Mesenchymal stem cell (in vitro differentiated cells and primary cell): ENCODE measurements at regions not wholly inside any gene's neighbourhood (a gene's known extent, or its start where the extent isn't known, plus 50 kb on each side); places are given as distances from the start of the nearest gene placed in this dataset.

ENCODE experiments used
- DNase-seq: peaks from one replicate; pipeline ENCODE4 v3.0.0-alpha.2; 2013
- H2AFZ ChIP-seq: one replicate; pipeline ENCODE4 v1.6.1; 2013; ENCODE audit warnings: low read depth, mild to moderate bottlenecking, control low read depth, inconsistent platforms, low read length, moderate library complexity
- H2AK5ac ChIP-seq: 2 replicates; pipeline ENCODE4 v1.6.1; 2013; ENCODE audit warnings: low read length, moderate library complexity, mild to moderate bottlenecking, inconsistent platforms; ENCODE audit not compliant: severe bottlenecking
- H2BK120ac ChIP-seq: one replicate; pipeline ENCODE4 v1.6.1; 2013; ENCODE audit warnings: low read depth, mild to moderate bottlenecking, inconsistent platforms, low read length, moderate library complexity
- H2BK12ac ChIP-seq, 2 experiments: one replicate each; pipeline ENCODE4 v1.6.1; 2013; ENCODE audit warnings: inconsistent platforms in 2 of 2, low read length in 2 of 2, mild to moderate bottlenecking in 2 of 2, moderate library complexity in 2 of 2, control low read depth in 1 of 2
- H2BK15ac ChIP-seq: one replicate; pipeline ENCODE4 v1.6.1; 2013; ENCODE audit warnings: mild to moderate bottlenecking, low read depth, inconsistent platforms; ENCODE audit not compliant: poor library complexity, severe bottlenecking
- H2BK5ac ChIP-seq: 2 replicates; pipeline ENCODE4 v1.6.1; 2013; ENCODE audit warnings: low read depth, mild to moderate bottlenecking, low read length, control low read depth, inconsistent platforms; ENCODE audit not compliant: poor library complexity, severe bottlenecking
- H3K14ac ChIP-seq, 2 experiments: one replicate each; pipeline ENCODE4 v1.6.1; 2013; ENCODE audit warnings: inconsistent platforms in 2 of 2, low read length in 2 of 2, control low read depth in 1 of 2, mild to moderate bottlenecking in 1 of 2, moderate library complexity in 1 of 2
- H3K18ac ChIP-seq, 2 experiments: one replicate each; pipeline ENCODE4 v1.6.1; 2013; ENCODE audit warnings: inconsistent platforms in 2 of 2, low read length in 2 of 2, control low read depth in 1 of 2, low read depth in 1 of 2, mild to moderate bottlenecking in 1 of 2
- H3K23ac ChIP-seq, 2 experiments: one replicate each; pipeline ENCODE4 v1.6.1; 2013; ENCODE audit warnings: inconsistent platforms in 2 of 2, low read length in 2 of 2, mild to moderate bottlenecking in 2 of 2, moderate library complexity in 2 of 2, control low read depth in 1 of 2
- H3K27ac ChIP-seq: 2 replicates; pipeline ENCODE4 v1.5.1; 2013; ENCODE audit warnings: mild to moderate bottlenecking, moderate library complexity, low read length, control low read depth, inconsistent platforms; ENCODE audit not compliant: poor library complexity, severe bottlenecking
- H3K27me3 ChIP-seq, 2 experiments: 2 replicates each; pipeline versions ENCODE4 v1.6.1 to v1.7.0; 2013; ENCODE audit warnings: low read length in 2 of 2, mild to moderate bottlenecking in 2 of 2, moderate library complexity in 2 of 2, control low read depth in 1 of 2, inconsistent platforms in 1 of 2; ENCODE audit not compliant: control insufficient read depth in 1 of 2, insufficient read depth in 1 of 2
- H3K36me3 ChIP-seq, 2 experiments: 2 replicates each; pipeline versions ENCODE4 v1.6.1 to v1.7.0; 2013; ENCODE audit warnings: low read length in 2 of 2, control low read depth in 1 of 2, inconsistent platforms in 1 of 2, low read depth in 1 of 2, mild to moderate bottlenecking in 1 of 2; ENCODE audit not compliant: insufficient read depth in 2 of 2, control insufficient read depth in 1 of 2
- H3K4ac ChIP-seq, 2 experiments: one replicate each; pipeline ENCODE4 v1.6.1; 2013; ENCODE audit warnings: inconsistent platforms in 2 of 2, low read length in 2 of 2, mild to moderate bottlenecking in 2 of 2, moderate library complexity in 2 of 2, control low read depth in 1 of 2, low read depth in 1 of 2
- H3K4me1 ChIP-seq: 2 replicates; pipeline ENCODE4 v1.6.1; 2013; ENCODE audit warnings: low read depth, low read length, control low read depth; ENCODE audit not compliant: control insufficient read depth, insufficient read depth
- H3K4me2 ChIP-seq: 2 replicates; pipeline ENCODE4 v1.6.1; 2013; ENCODE audit warnings: low read length, mild to moderate bottlenecking, inconsistent platforms; ENCODE audit not compliant: poor library complexity, severe bottlenecking
- H3K4me3 ChIP-seq, 2 experiments: 2 replicates each; pipeline versions ENCODE4 v1.5.1 to v1.7.0; 2013; ENCODE audit warnings: low read length in 2 of 2, mild to moderate bottlenecking in 2 of 2, control low read depth in 1 of 2, low read depth in 1 of 2; ENCODE audit not compliant: insufficient read depth in 1 of 2
- H3K79me1 ChIP-seq: replicated peaks from 2 replicates; pipeline ENCODE4 v1.6.1; 2013; ENCODE audit warnings: mild to moderate bottlenecking, control low read depth, low read length, inconsistent platforms; ENCODE audit not compliant: poor library complexity, severe bottlenecking
- H3K9ac ChIP-seq: 2 replicates; pipeline ENCODE4 v1.7.0; 2013; ENCODE audit warnings: mild to moderate bottlenecking, low read length, moderate library complexity
- H3K9me3 ChIP-seq: 2 replicates; pipeline ENCODE4 v1.7.0; 2013; ENCODE audit warnings: mild to moderate bottlenecking, low read length; ENCODE audit not compliant: control insufficient read depth
- H4K8ac ChIP-seq: one replicate; pipeline ENCODE4 v1.6.1; 2013; ENCODE audit warnings: inconsistent platforms, mild to moderate bottlenecking, low read length, moderate library complexity
- H4K91ac ChIP-seq: one replicate; pipeline ENCODE4 v1.6.1; 2013; ENCODE audit warnings: mild to moderate bottlenecking, low read length, inconsistent platforms
- WGBS: methylation state at CpG from one replicate; pipeline ENCODE4 v1.1.7; 2013; ENCODE audit warnings: mixed read lengths; 5-methylcytosine and 5-hydroxymethylcytosine counted together

- no peak overlapping the region for H2BK120ac ChIP-seq
- H3K14ac ChIP-seq: no peak overlapping the region
- H3K9ac ChIP-seq: no peak overlapping the region
- no peaks in the 10 kb centered on the region for H3K4me1 ChIP-seq
- H3K9me3 ChIP-seq: no peaks in the 10 kb centered on the region
- no peak overlapping the region for H3K27ac ChIP-seq
- H3K4me3 ChIP-seq: no peak overlapping the region
- no peak overlapping the region for H3K4ac ChIP-seq
- no peak overlapping the region for H3K4me2 ChIP-seq
- H2AFZ ChIP-seq: no peak overlapping the region
- 67% methylated on average over 5 of the region's 5 CpGs for WGBS
- no peak overlapping the region for H4K91ac ChIP-seq
- no peak overlapping the region for H3K18ac ChIP-seq
- DNase-seq: no peak
- H2BK12ac ChIP-seq: no peak overlapping the region
- no peaks in the 10 kb centered on the region for H3K36me3 ChIP-seq
- H3K27me3 ChIP-seq: no peaks in the 10 kb centered on the region
- H2BK15ac ChIP-seq: no peak overlapping the region
- no peaks in the 10 kb centered on the region for H3K79me1 ChIP-seq
- no peak overlapping the region for H2BK5ac ChIP-seq
- no peak overlapping the region for H4K8ac ChIP-seq
- H3K23ac ChIP-seq: no peak overlapping the region
- H2AK5ac ChIP-seq: no peak overlapping the region
Observed at GRCh38 chr19:32176591-32176990, 168.8 kb upstream of the ZNF507 start.

GRCh38 chr19:32177686-32178085 lies 167.7 kb upstream of the ZNF507 start:
- no peak overlapping the region for H4K8ac ChIP-seq
- H2BK120ac ChIP-seq: no peak overlapping the region
- H3K9ac ChIP-seq: no peak overlapping the region
- H3K27ac ChIP-seq: no peak overlapping the region
- H3K18ac ChIP-seq: no peak overlapping the region
- no peaks in the 10 kb centered on the region for H3K4me1 ChIP-seq
- H3K9me3 ChIP-seq: no peaks in the 10 kb centered on the region
- no peak overlapping the region for H2BK15ac ChIP-seq
- no peaks in the 10 kb centered on the region for H3K79me1 ChIP-seq
- no peak overlapping the region for H2BK12ac ChIP-seq
- no peak overlapping the region for H2AFZ ChIP-seq
- H2BK5ac ChIP-seq: no peak overlapping the region
- no peak overlapping the region for H3K4me3 ChIP-seq
- no peak overlapping the region for H4K91ac ChIP-seq
- no peaks in the 10 kb centered on the region for H3K36me3 ChIP-seq
- no peak overlapping the region for H3K14ac ChIP-seq
- H3K4me2 ChIP-seq: no peak overlapping the region
- no peak overlapping the region for H2AK5ac ChIP-seq
- no peaks in the 10 kb centered on the region for H3K27me3 ChIP-seq
- DNase-seq: no peak
- no peak overlapping the region for H3K23ac ChIP-seq
- H3K4ac ChIP-seq: no peak overlapping the region

- Histone ChIP-seq H2AFZ (no peak overlapping the region), H3K14ac (no peak overlapping the region), H2BK5ac (no peak overlapping the region), H3K4me2 (no peak overlapping the region), H2BK120ac (no peak overlapping the region), H2AK5ac (no peak overlapping the region), H3K9ac (no peak overlapping the region), H3K79me1 (no peaks in the 10 kb centered on the region), H3K18ac (no peak overlapping the region), H3K27ac (no peak overlapping the region), H2BK12ac (no peak overlapping the region), H3K9me3 (no peaks in the 10 kb centered on the region), H3K4me1 (no peaks in the 10 kb centered on the region), H4K8ac (no peak overlapping the region), H2BK15ac (no peak overlapping the region), H4K91ac (no peak overlapping the region), H3K4me3 (no peak overlapping the region), H3K27me3 (no peaks in the 10 kb centered on the region), H3K4ac (no peak overlapping the region), H3K36me3 (no peaks in the 10 kb centered on the region), H3K23ac (no peak overlapping the region)
- 72% methylated on average over 4 of the region's 5 CpGs for WGBS
- no peak for DNase-seq
Observed at GRCh38 chr19:32178401-32178800, 167.0 kb upstream of the ZNF507 start.

- no peak overlapping the region for H2AFZ ChIP-seq
- no peak overlapping the region for H2AK5ac ChIP-seq
- H3K23ac ChIP-seq: no peak overlapping the region
- H3K36me3 ChIP-seq: no peaks in the 10 kb centered on the region
- H3K4ac ChIP-seq: no peak overlapping the region
- no peak overlapping the region for H2BK5ac ChIP-seq
- H4K8ac ChIP-seq: no peak overlapping the region
- no peak overlapping the region for H2BK120ac ChIP-seq
- H3K18ac ChIP-seq: no peak overlapping the region
- H2BK15ac ChIP-seq: no peak overlapping the region
- no peak overlapping the region for H3K9ac ChIP-seq
- no peak overlapping the region for H3K14ac ChIP-seq
- H3K4me1 ChIP-seq: no peaks in the 10 kb centered on the region
- H4K91ac ChIP-seq: no peak overlapping the region
- H3K4me3 ChIP-seq: no peak overlapping the region
- DNase-seq: no peak
- no peak overlapping the region for H3K4me2 ChIP-seq
- no peak overlapping the region for H3K27ac ChIP-seq
- H3K9me3 ChIP-seq: no peaks in the 10 kb centered on the region
- H2BK12ac ChIP-seq: no peak overlapping the region
- WGBS: 55% methylated on average over 7 of the region's 7 CpGs
- H3K79me1 ChIP-seq: no peaks in the 10 kb centered on the region
- H3K27me3 ChIP-seq: no peaks in the 10 kb centered on the region
Observed at GRCh38 chr19:32178956-32179355, 166.5 kb upstream of the ZNF507 start.
